ENCODE measurements at regions not wholly inside any gene's neighbourhood (a gene's known extent, or its start where the extent isn't known, plus 50 kb on each side); places are given as distances from the start of the nearest gene placed in this dataset.

DNA sequence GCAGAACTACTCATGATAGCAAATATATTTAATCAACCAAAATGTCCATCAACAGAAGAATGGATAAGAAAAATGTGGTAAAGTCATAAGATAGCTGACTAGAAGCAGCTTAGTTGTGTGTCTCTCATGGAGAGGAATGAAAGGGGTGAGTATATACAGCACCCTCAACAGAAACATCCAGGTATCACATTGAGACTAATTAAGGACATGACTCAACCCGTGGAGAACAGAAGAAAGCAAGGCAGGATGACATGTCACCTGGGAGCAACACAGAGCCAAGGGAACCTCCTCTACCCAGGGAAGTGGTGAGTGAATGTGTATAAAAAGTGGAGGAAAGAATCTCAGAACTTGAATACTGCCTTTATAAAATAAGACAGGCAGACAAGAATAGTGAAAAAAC is 1695.0 kb upstream of the CELF4 start:
- H3K27ac ChIP-seq = no peak overlapping the region
- no peaks in the 10 kb centered on the region for H3K4me1 ChIP-seq (ENCODE audit: control insufficient read depth in 1 of 2, low read depth in 2 of 2)
- DNase-seq (ENCODE audit: low spot score) (no peak), ATAC-seq (ENCODE audit: insufficient number of reproducible peaks, low FRiP score, low read depth) (no peak)
- no peaks in the 10 kb centered on the region for H3K9me3 ChIP-seq
- no peaks in the 10 kb centered on the region for H3K36me3 ChIP-seq
- TF ChIP-seq, protein P1, sequence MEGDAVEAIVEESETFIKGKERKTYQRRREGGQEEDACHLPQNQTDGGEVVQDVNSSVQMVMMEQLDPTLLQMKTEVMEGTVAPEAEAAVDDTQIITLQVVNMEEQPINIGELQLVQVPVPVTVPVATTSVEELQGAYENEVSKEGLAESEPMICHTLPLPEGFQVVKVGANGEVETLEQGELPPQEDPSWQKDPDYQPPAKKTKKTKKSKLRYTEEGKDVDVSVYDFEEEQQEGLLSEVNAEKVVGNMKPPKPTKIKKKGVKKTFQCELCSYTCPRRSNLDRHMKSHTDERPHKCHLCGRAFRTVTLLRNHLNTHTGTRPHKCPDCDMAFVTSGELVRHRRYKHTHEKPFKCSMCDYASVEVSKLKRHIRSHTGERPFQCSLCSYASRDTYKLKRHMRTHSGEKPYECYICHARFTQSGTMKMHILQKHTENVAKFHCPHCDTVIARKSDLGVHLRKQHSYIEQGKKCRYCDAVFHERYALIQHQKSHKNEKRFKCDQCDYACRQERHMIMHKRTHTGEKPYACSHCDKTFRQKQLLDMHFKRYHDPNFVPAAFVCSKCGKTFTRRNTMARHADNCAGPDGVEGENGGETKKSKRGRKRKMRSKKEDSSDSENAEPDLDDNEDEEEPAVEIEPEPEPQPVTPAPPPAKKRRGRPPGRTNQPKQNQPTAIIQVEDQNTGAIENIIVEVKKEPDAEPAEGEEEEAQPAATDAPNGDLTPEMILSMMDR (IDR thresholded peaks at IDR 0.05) = no peak
- no peaks in the 10 kb centered on the region for H3K27me3 ChIP-seq (replicated peaks; ENCODE audit: insufficient read depth)
- H3K4me3 ChIP-seq = no peak overlapping the region

DNA sequence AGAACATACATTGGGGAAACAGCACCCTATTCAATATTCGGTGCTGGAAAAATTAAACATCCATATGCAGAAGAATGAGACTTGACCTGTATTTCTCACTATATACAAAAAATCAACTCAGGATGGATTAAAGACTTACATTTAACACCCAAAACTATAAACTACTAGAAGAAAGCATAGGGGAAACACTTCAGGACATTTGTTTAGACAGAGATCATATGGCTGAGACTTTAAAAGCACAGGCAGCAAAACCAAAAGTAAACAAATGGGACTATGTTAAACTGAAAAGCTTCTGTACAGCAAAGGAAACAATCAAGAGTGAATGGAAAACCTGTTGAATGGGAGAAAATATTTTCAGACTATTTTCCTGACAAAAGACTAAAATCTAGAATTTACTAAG is 1694.1 kb upstream of the CELF4 start:
- Histone ChIP-seq H3K27ac (no peak overlapping the region), H3K9me3 (no peaks in the 10 kb centered on the region), H3K4me1 (ENCODE audit: control insufficient read depth in 1 of 2, low read depth in 2 of 2) (no peaks in the 10 kb centered on the region), H3K27me3 (replicated peaks; ENCODE audit: insufficient read depth) (no peaks in the 10 kb centered on the region), H3K36me3 (no peaks in the 10 kb centered on the region), H3K4me3 (no peak overlapping the region)
- no peak for ATAC-seq (ENCODE audit: insufficient number of reproducible peaks, low FRiP score, low read depth)
- TF ChIP-seq, protein P1 (IDR thresholded peaks at IDR 0.05) = no peak
- DNase-seq (ENCODE audit: low spot score) = no peak

DNA sequence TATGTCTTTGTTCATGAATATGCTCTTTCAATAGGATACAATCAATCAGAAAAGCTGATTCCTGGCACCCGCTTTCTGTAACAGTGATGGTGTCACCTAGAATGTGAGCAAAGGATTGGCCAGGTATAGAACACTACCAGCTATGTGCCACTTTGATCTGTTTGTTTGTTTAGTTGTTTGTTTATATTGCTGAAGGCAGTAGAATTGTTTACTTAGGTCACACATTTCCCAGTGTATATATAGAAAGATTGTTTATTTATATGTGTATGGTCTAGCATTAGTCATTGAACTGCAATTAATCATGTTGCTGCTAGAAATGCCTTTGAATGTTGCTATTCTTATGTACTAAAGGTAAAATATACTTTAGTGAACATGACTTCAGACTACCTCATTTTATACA is 1678.6 kb upstream of the CELF4 start:
- Histone ChIP-seq H3K36me3 (no peaks in the 10 kb centered on the region), H3K4me1 (ENCODE audit: control insufficient read depth in 1 of 2, low read depth in 2 of 2) (no peaks in the 10 kb centered on the region), H3K9me3 (no peaks in the 10 kb centered on the region), H3K27ac (no peak overlapping the region), H3K4me3 (no peak overlapping the region), H3K27me3 (replicated peaks; ENCODE audit: insufficient read depth) (no peaks in the 10 kb centered on the region)
- DNase-seq (ENCODE audit: low spot score) = no peak
- TF ChIP-seq, protein P1 (IDR thresholded peaks at IDR 0.05) = no peak
- ATAC-seq (ENCODE audit: insufficient number of reproducible peaks, low FRiP score, low read depth) = no peak

DNA sequence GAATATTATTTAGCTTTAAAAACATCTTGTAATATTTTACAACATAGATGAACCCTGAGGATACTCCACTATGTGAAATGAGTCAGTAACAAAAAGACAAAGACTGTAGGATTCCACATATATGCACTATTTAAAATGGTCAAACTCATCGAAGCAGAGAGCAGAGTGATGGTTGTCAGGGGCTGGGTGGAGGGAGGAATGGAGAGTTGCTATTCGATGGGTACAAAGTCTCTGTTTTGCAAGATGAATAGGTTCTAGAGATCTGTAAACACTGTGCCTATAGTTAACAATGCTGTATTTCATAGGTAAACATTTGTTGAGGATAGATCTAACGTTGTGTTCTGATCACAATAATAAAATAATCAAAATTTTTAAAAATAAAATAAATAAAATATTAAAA is 1675.9 kb upstream of the CELF4 start:
- Histone ChIP-seq H3K36me3 (no peaks in the 10 kb centered on the region), H3K27me3 (replicated peaks; ENCODE audit: insufficient read depth) (no peaks in the 10 kb centered on the region), H3K4me1 (ENCODE audit: control insufficient read depth in 1 of 2, low read depth in 2 of 2) (no peaks in the 10 kb centered on the region), H3K27ac (no peak overlapping the region), H3K9me3 (no peaks in the 10 kb centered on the region), H3K4me3 (no peak overlapping the region)
- DNase-seq (ENCODE audit: low spot score) (no peak), ATAC-seq (ENCODE audit: insufficient number of reproducible peaks, low FRiP score, low read depth) (no peak)
- TF ChIP-seq, protein P1 (IDR thresholded peaks at IDR 0.05) = no peak

DNA sequence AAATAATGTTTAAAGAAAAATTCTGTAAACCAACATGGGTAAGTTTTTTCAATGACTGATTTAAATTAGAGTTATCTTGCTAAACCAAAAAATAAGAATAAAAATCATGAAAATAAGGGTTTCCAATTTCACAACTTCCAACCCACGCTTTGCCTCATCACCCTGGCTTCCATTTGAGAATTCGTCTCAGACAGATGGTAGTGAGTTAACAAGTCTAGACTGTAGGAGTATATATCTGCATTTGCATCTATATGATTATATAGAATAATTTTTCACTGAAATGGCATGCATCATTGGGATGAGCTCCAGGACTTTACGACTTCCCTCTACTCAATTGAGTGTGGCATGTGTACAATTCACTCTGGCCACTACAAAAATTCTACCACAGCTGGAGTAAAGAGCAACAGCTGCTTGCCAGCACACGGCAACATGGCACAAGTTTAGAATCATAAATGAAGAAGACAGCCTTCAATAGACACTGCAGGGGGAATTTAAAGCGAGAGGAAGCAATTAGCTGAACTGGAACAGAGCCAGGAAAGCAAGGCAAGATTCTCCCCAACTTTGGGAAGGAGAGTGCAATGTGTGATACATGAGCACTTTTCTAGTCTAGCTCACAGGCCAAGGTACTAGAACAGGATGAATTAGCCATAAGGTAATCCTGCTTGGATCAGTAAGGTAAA is 1673.5 kb upstream of the CELF4 start:
- DNase-seq (ENCODE audit: low spot score) (no peak), ATAC-seq (ENCODE audit: insufficient number of reproducible peaks, low FRiP score, low read depth) (no peak)
- H3K36me3 ChIP-seq = no peaks in the 10 kb centered on the region
- H3K27ac ChIP-seq = no peak overlapping the region
- TF ChIP-seq, protein P1 (IDR thresholded peaks at IDR 0.05) = no peak
- no peaks in the 10 kb centered on the region for H3K4me1 ChIP-seq (ENCODE audit: control insufficient read depth in 1 of 2, low read depth in 2 of 2)
- no peak overlapping the region for H3K4me3 ChIP-seq
- H3K9me3 ChIP-seq = no peaks in the 10 kb centered on the region
- no peaks in the 10 kb centered on the region for H3K27me3 ChIP-seq (replicated peaks; ENCODE audit: insufficient read depth)
